ENCODE measurements at regions not wholly inside any gene's neighbourhood (a gene's known extent, or its start where the extent isn't known, plus 50 kb on each side); places are given as distances from the start of the nearest gene placed in this dataset.
A peak's percentile ranks its signal among the peaks of the same experiment; 100 is the strongest.

- DNase-seq = no peak
These were observed 224.6 kb downstream of the BCOR start for GRCh38 chrX:39873117-39873516.

- peak; percentile 43 for DNase-seq
These were observed 223.4 kb downstream of the BCOR start for GRCh38 chrX:39874202-39874816.

GRCh38 chrX:39875834-39876628 lies 221.7 kb downstream of the BCOR start:
- no peak for DNase-seq

GRCh38 chrX:39877905-39878304 lies 219.9 kb downstream of the BCOR start:
- DNase-seq = peak; percentile 41

- peak; percentile 22 for DNase-seq
These were observed 214.1 kb downstream of the BCOR start for GRCh38 chrX:39883666-39884065.

GRCh38 chrX:39886282-39886681 lies 211.5 kb downstream of the BCOR start:
- no peak for DNase-seq

GRCh38 chrX:39888730-39889129 lies 209.0 kb downstream of the BCOR start:
- no peak for DNase-seq

- DNase-seq = no peak
These were observed 208.1 kb downstream of the BCOR start for GRCh38 chrX:39889704-39890103.

GRCh38 chrX:39890807-39891206 lies 207.0 kb downstream of the BCOR start:
- no peak for DNase-seq

- peak; percentile 35 for DNase-seq
These were observed 206.0 kb downstream of the BCOR start for GRCh38 chrX:39891781-39892180.

- no peak for DNase-seq
These were observed 204.1 kb downstream of the BCOR start for GRCh38 chrX:39893417-39894338.

- DNase-seq = no peak
These were observed 203.1 kb downstream of the BCOR start for GRCh38 chrX:39894683-39895082.

- DNase-seq = no peak
These were observed 202.3 kb downstream of the BCOR start for GRCh38 chrX:39895218-39896110.

GRCh38 chrX:39896951-39897740 lies 200.6 kb downstream of the BCOR start:
- no peak for DNase-seq

- no peak for DNase-seq
These were observed 200.0 kb downstream of the BCOR start for GRCh38 chrX:39897741-39898097.

GRCh38 chrX:39898147-39898546 lies 199.6 kb downstream of the BCOR start:
- DNase-seq = no peak

GRCh38 chrX:39899059-39899458 lies 198.7 kb downstream of the BCOR start:
- DNase-seq = no peak

GRCh38 chrX:39899856-39900776 lies 197.6 kb downstream of the BCOR start:
- DNase-seq = no peak

GRCh38 chrX:39900777-39901170 lies 197.0 kb downstream of the BCOR start:
- DNase-seq = no peak

GRCh38 chrX:39903343-39903742 lies 194.4 kb downstream of the BCOR start:
- no peak for DNase-seq

- no peak for DNase-seq
These were observed 193.8 kb downstream of the BCOR start for GRCh38 chrX:39903937-39904336.
